K562 (cell line): ENCODE measurements at regions not wholly inside any gene's neighbourhood (a gene's known extent, or its start where the extent isn't known, plus 50 kb on each side); places are given as distances from the start of the nearest gene placed in this dataset.

ENCODE experiments used
- ATAC-seq: fragments of 200-7000 bp; cut with Tn5 transposase; 3 replicates; pipeline ENCODE4 v1.9.1; 2020; ENCODE audit warnings: moderate library complexity
- BruUV-seq: library from RNA; stranded (reverse); fragments of 400-500 nt; replicated peaks from 2 replicates; lab custom pipeline; 2021; lab: Mats Ljungman, UMichigan
- CTCF ChIA-PET: fragments of 300-600 bp; formaldehyde crosslinking; extraction: SDS; loops from one replicate; lab custom pipeline; 2021; ENCODE audit warnings: low intra/inter-chr PET ratio; lab: Yijun Ruan, JAX
- POLR2A ChIA-PET: fragments of 300-600, 350-650 bp; sonication (Branson Sonifier 250); formaldehyde crosslinking; extraction: SDS; loops from one replicate; lab custom pipeline; 2021; ENCODE audit warnings: antibody characterized with exemption, inconsistent platforms; lab: Yijun Ruan, JAX
- DNase-seq, 4 experiments: peaks; one replicate each; pipeline versions ENCODE4 v3.0.0 to v3.0.0-alpha.2; 2011 to 2018; ENCODE audit warnings: low spot score in 3 of 4, mixed read lengths in 3 of 4; ENCODE audit errors: extremely low read depth in 1 of 4
- FAIRE-seq: peaks from 2 replicates; lab custom pipeline; 2011; peaks lifted over from hg19 to GRCh38; lab: Jason Lieb, UNC
- H2AFZ ChIP-seq: 2 replicates; pipeline ENCODE4 v1.6.0; 2011; ENCODE audit warnings: low read depth, low read length, control low read depth, inconsistent platforms
- H3K27ac ChIP-seq: fragments of 200-600 bp; 3 replicates; pipeline ENCODE4 v1.8.0; 2011; ENCODE audit warnings: low read depth, mild to moderate bottlenecking, control low read depth, inconsistent platforms, low read length, moderate library complexity, mixed read lengths; ENCODE audit errors: extremely low read depth
- H3K27me3 ChIP-seq, 2 experiments: fragments of 300-600 bp in 1 of 2; 2 replicates in 1 of 2; 3 replicates in 1 of 2; pipeline versions ENCODE4 v1.6.0 to v1.8.0; 2011; ENCODE audit warnings: inconsistent platforms in 2 of 2, low read length in 2 of 2, mild to moderate bottlenecking in 1 of 2, mixed read lengths in 1 of 2, moderate library complexity in 1 of 2; ENCODE audit not compliant: control insufficient read depth in 2 of 2, insufficient read depth in 2 of 2
- H3K36me3 ChIP-seq: fragments of 300-600 bp; 3 replicates; pipeline ENCODE4 v1.8.0; 2011; ENCODE audit warnings: mild to moderate bottlenecking, low read length, inconsistent platforms; ENCODE audit not compliant: control insufficient read depth, insufficient read depth
- H3K4me1 ChIP-seq, 2 experiments: fragments of 200-600 bp in 1 of 2; replicated peaks in 1 of 2; 2 replicates in 1 of 2; 3 replicates in 1 of 2; pipeline versions ENCODE4 v1.5.1 to v1.8.0; 2011; ENCODE audit warnings: inconsistent platforms in 2 of 2, low read length in 2 of 2, mild to moderate bottlenecking in 1 of 2, mixed read lengths in 1 of 2, moderate library complexity in 1 of 2; ENCODE audit not compliant: control insufficient read depth in 2 of 2, insufficient read depth in 2 of 2
- H3K4me2 ChIP-seq: 2 replicates; pipeline ENCODE4 v1.6.1; 2011; ENCODE audit warnings: low read length, control low read depth, inconsistent platforms, mixed read lengths; ENCODE audit not compliant: insufficient read depth
- H3K4me3 ChIP-seq: fragments of 200-600 bp; sonication (generic), shearing (Covaris generic); 2 replicates; pipeline ENCODE4 v1.5.1; 2016; ENCODE audit warnings: control low read depth, inconsistent platforms
- H3K79me2 ChIP-seq: fragments of 200-600 bp; 3 replicates; pipeline ENCODE4 v1.8.0; 2011; ENCODE audit warnings: low read length, inconsistent platforms; ENCODE audit not compliant: control insufficient read depth, insufficient read depth
- H3K9ac ChIP-seq, 2 experiments: 2 replicates each; pipeline versions ENCODE4 v1.6.0 to v1.6.1; 2011; ENCODE audit warnings: low read depth in 2 of 2, low read length in 2 of 2, control low read depth in 1 of 2, inconsistent platforms in 1 of 2, mild to moderate bottlenecking in 1 of 2, mixed read lengths in 1 of 2; ENCODE audit not compliant: insufficient read depth in 1 of 2
- H3K9me1 ChIP-seq: one replicate; pipeline ENCODE4 v1.6.0; 2011; ENCODE audit warnings: inconsistent platforms, mild to moderate bottlenecking, low read length, moderate library complexity; ENCODE audit not compliant: control insufficient read depth, insufficient read depth
- H3K9me3 ChIP-seq: replicated peaks from 2 replicates; pipeline ENCODE4 v1.5.1; 2011; ENCODE audit warnings: low read depth, low read length, inconsistent platforms; ENCODE audit not compliant: control insufficient read depth, insufficient read depth
- H4K20me1 ChIP-seq: replicated peaks from 2 replicates; pipeline ENCODE4 v1.6.1; 2011; ENCODE audit warnings: low read length, inconsistent platforms, mixed read lengths; ENCODE audit not compliant: control insufficient read depth, insufficient read depth
- HNRNPK ChIP-seq: fragments of 200-400 bp; formaldehyde crosslinking; IDR thresholded peaks from one replicate; pipeline ENCODE4 v1.6.1; 2018; ENCODE audit warnings: mild to moderate bottlenecking, low read depth, low read length; ENCODE audit not compliant: poor library complexity, severe bottlenecking
- LARP7 ChIP-seq: fragments of 450-650 bp; IDR thresholded peaks from 2 replicates; pipeline ENCODE4 v1.6.1; 2016
- MAZ ChIP-seq, 2 experiments: fragments of 450-650 bp in 1 of 2; sonication (generic) in 1 of 2; formaldehyde crosslinking; IDR thresholded peaks in 1 of 2; conservative IDR thresholded peaks in 1 of 2; 2 replicates each; pipeline versions ENCODE4 v1.4.0 to v1.5.0; 2020; ENCODE audit warnings: mild to moderate bottlenecking in 1 of 2, missing genetic modification reagents in 1 of 2
- MED1 ChIP-seq: sonication (generic); formaldehyde crosslinking; IDR thresholded peaks from 2 replicates; pipeline ENCODE4 v1.8.1; 2023; ENCODE audit warnings: missing genetic modification reagents, borderline replicate concordance
- OTX1 ChIP-seq: fragments of 450-650 bp; formaldehyde crosslinking; IDR thresholded peaks from 2 replicates; pipeline ENCODE4 v1.4.0; 2022; ENCODE audit warnings: mild to moderate bottlenecking
- PRMT5 ChIP-seq: sonication (generic); formaldehyde crosslinking; IDR thresholded peaks from 2 replicates; pipeline ENCODE4 v1.5.0; 2020; ENCODE audit warnings: missing genetic modification reagents
- PTRF ChIP-seq: fragments of 450-650 bp; IDR thresholded peaks from 2 replicates; pipeline ENCODE4 v1.6.1; 2016; ENCODE audit warnings: mild to moderate bottlenecking, missing genetic modification characterization, missing compliant biosample characterization
- SMAD4 ChIP-seq: fragments of 250-450 bp; sonication (Bioruptor Pico); conservative IDR thresholded peaks from 2 replicates; pipeline ENCODE4 v1.8.0; 2021; ENCODE audit warnings: inconsistent platforms, mild to moderate bottlenecking, moderate library complexity
- SMARCA5 ChIP-seq: fragments of 450-650 bp; IDR thresholded peaks from 2 replicates; pipeline ENCODE4 v1.6.1; 2016
- XRCC4 ChIP-seq: IDR thresholded peaks from one replicate; pipeline ENCODE4 v1.6.1; 2011; ENCODE audit not compliant: insufficient read depth, insufficient read length; ENCODE audit errors: extremely low read depth
- WGBS: fragments of 100-300 bp; shearing (Covaris generic); methylation state at CpG from one replicate; pipeline ENCODE4 v1.1.6; 2016; ENCODE audit warnings: low coverage, mixed read lengths; ENCODE audit not compliant: insufficient coverage; ENCODE audit errors: missing lambda C conversion rate; 5-methylcytosine and 5-hydroxymethylcytosine counted together
- in situ Hi-C: fragments of 300-500 bp; cut with MboI; formaldehyde crosslinking; loops from 4 replicates; pipeline ENCODE4 v1.15.0; 2018; ENCODE audit warnings: inconsistent platforms, mixed read lengths
- intact Hi-C: fragments of 100-400 bp; cut with micrococcal nuclease; formaldehyde crosslinking; loops from 2 replicates; pipeline ENCODE4 v1.14.2; 2022
- TF ChIP-seq, protein P1 (sequence below): fragments of 450-650 bp; formaldehyde crosslinking; IDR thresholded peaks from 2 replicates; pipeline ENCODE4 v1.4.0; 2022; ENCODE audit warnings: missing genetic modification characterization
- TF ChIP-seq, protein P2 (sequence below): sonication (generic); formaldehyde crosslinking; IDR thresholded peaks from 2 replicates; pipeline ENCODE4 v1.8.0; 2022; ENCODE audit warnings: mild to moderate bottlenecking, missing genetic modification reagents, borderline replicate concordance
- TF ChIP-seq, protein P3 (sequence below): fragments of 450-650 bp; IDR thresholded peaks from 2 replicates; pipeline ENCODE4 v1.6.1; 2014; ENCODE audit warnings: low read depth, mild to moderate bottlenecking, moderate library complexity, borderline replicate concordance
- TF ChIP-seq, protein P4 (sequence below): fragments of 450-650 bp; IDR thresholded peaks from one replicate; pipeline ENCODE4 v1.6.1; 2018; ENCODE audit warnings: mild to moderate bottlenecking, moderate library complexity; ENCODE audit not compliant: partially characterized antibody

DNA sequence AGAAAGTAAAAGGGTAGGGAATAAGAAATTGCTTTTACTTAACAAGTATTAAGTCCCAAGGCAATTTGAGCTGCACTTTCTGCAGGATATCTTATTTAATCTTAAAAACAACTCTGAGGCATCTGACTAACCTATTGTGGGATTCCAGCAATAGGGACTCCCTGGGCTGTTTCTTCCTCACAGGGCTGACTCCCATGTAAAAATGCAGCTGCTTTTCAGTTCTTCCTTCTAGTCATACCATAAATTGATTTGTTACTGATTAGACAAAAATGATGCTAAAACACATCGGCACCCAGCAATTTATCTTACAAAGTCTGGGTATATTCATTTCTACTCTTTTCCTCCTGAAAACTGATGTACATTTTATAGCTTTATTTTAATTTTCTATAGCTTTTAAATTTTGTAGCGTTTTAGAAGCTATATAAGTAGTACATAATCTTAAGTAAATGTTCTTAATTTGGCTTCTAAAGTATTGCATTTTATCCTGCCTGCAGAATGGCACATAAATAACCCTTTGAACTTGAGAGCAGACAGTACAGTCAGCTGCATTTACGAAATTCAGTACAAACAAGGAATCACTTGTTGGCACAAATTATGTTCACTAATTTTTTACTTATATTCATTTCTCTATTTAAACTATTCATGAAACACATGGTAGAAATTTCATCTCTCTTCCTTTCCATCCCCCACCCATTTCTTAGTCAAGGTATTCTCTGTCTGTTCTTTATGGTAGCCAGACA lies 102.4 kb upstream of the FRY start:
- H3K9me3 ChIP-seq: no peaks in the 10 kb centered on the region
- H3K4me2 ChIP-seq: no peak overlapping the region
- TF ChIP-seq, protein P1, sequence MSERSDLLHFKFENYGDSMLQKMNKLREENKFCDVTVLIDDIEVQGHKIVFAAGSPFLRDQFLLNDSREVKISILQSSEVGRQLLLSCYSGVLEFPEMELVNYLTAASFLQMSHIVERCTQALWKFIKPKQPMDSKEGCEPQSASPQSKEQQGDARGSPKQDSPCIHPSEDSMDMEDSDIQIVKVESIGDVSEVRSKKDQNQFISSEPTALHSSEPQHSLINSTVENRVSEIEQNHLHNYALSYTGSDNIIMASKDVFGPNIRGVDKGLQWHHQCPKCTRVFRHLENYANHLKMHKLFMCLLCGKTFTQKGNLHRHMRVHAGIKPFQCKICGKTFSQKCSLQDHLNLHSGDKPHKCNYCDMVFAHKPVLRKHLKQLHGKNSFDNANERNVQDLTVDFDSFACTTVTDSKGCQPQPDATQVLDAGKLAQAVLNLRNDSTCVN (CRISPR knock-in tag): no peak
- TF ChIP-seq, protein P2, sequence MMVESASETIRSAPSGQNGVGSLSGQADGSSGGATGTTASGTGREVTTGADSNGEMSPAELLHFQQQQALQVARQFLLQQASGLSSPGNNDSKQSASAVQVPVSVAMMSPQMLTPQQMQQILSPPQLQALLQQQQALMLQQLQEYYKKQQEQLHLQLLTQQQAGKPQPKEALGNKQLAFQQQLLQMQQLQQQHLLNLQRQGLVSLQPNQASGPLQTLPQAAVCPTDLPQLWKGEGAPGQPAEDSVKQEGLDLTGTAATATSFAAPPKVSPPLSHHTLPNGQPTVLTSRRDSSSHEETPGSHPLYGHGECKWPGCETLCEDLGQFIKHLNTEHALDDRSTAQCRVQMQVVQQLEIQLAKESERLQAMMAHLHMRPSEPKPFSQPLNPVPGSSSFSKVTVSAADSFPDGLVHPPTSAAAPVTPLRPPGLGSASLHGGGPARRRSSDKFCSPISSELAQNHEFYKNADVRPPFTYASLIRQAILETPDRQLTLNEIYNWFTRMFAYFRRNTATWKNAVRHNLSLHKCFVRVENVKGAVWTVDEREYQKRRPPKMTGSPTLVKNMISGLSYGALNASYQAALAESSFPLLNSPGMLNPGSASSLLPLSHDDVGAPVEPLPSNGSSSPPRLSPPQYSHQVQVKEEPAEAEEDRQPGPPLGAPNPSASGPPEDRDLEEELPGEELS: no peak
- TF ChIP-seq, protein P3, sequence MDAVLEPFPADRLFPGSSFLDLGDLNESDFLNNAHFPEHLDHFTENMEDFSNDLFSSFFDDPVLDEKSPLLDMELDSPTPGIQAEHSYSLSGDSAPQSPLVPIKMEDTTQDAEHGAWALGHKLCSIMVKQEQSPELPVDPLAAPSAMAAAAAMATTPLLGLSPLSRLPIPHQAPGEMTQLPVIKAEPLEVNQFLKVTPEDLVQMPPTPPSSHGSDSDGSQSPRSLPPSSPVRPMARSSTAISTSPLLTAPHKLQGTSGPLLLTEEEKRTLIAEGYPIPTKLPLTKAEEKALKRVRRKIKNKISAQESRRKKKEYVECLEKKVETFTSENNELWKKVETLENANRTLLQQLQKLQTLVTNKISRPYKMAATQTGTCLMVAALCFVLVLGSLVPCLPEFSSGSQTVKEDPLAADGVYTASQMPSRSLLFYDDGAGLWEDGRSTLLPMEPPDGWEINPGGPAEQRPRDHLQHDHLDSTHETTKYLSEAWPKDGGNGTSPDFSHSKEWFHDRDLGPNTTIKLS: no peak
- TF ChIP-seq MAZ (CRISPR knock-in tag; conservative IDR thresholded peaks at IDR 0.05 in 1 of 2, IDR thresholded peaks at IDR 0.05 in 1 of 2) (no peak), MED1 (no peak), SMARCA5 (no peak), XRCC4 (no peak), PTRF (tag) (no peak), PRMT5 (CRISPR knock-in tag) (no peak), SMAD4 (CRISPR knock-in tag) (no peak), HNRNPK (no peak), LARP7 (no peak), OTX1 (CRISPR knock-in tag) (no peak)
- TF ChIP-seq, protein P4, sequence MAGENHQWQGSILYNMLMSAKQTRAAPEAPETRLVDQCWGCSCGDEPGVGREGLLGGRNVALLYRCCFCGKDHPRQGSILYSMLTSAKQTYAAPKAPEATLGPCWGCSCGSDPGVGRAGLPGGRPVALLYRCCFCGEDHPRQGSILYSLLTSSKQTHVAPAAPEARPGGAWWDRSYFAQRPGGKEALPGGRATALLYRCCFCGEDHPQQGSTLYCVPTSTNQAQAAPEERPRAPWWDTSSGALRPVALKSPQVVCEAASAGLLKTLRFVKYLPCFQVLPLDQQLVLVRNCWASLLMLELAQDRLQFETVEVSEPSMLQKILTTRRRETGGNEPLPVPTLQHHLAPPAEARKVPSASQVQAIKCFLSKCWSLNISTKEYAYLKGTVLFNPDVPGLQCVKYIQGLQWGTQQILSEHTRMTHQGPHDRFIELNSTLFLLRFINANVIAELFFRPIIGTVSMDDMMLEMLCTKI: no peak
- TF ChIP-seq, all 486 proteins: peak for 0
- no peak overlapping the region for H2AFZ ChIP-seq
- no peaks in the 10 kb centered on the region for H3K79me2 ChIP-seq
- CTCF ChIA-PET: no interaction called here
- intact Hi-C loops: no loop called here
- no TSS peak for BruUV-seq
- no peak overlapping the region for H3K4me3 ChIP-seq
- POLR2A ChIA-PET: interaction anchor here (1.4 kb wide), 1 partner anchor 9 kb away, joined by 3 read pairs; no protein-coding TSS in a partner anchor
- in situ Hi-C loops: no loop called here
- H4K20me1 ChIP-seq: no peaks in the 10 kb centered on the region
- H3K9ac ChIP-seq: no peak overlapping the region
- H3K4me1 ChIP-seq: peaks cover 0 to 2% of the 10 kb centered on the region in 2 experiments; a peak in 1 of 5 replicates
- WGBS: 24% methylated on average over 3 of the region's 3 CpGs
- no peaks in the 10 kb centered on the region for H3K9me1 ChIP-seq
- no peak for DNase-seq
- ATAC-seq: no peak
- no peaks in the 10 kb centered on the region for H3K36me3 ChIP-seq
- no peaks in the 10 kb centered on the region for H3K27me3 ChIP-seq
- no peak overlapping the region for H3K27ac ChIP-seq
- FAIRE-seq: no peak
